Colon (tissue), 2 donors: ENCODE measurements at regions not wholly inside any gene's neighbourhood (a gene's known extent, or its start where the extent isn't known, plus 50 kb on each side); places are given as distances from the start of the nearest gene placed in this dataset.
"Not testable (repeated sequence)": the region's sequence is repeated elsewhere in the genome, so short reads cannot be mapped to it uniquely, and the experiment has no call there.

Experiments
- FAIRE-seq: peaks from 2 replicates; lab custom pipeline; 2012; peaks lifted over from hg19 to GRCh38; lab: Jason Lieb, UNC
- donor health status: control.
- donor health status: control.

DNA sequence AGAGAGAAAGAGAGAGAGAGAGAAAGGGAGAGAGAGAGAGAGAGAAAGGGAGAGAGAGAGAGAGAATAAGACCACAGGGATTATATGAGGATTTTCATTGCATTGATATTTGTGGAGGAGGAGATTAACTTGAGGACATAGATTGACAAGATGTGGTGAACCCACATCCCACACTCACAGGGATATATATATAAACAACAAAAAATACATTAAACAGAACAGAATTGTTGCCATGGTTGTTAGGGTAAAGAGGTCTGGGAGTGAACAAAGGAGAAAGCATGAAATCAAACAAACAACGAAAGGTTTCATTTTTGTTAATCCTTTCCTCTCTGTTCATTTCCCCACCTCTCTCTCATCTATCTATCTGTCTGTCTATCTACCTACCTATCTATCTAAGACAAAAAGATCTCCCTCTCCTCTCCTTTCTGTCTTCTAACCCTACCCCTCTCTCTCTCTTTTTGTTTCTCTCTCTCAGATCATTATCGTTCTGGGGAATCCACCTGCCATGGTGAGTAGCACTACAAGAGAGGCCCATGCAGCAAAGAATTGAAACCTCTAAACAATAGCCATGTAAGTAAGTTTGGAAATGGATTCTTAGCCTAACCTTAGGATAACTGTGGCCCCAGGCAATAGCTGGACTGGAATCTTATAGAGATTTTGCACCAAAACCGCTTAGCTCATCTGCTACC, 280.9 kb downstream of the RAP2B start:
- FAIRE-seq, result no peak

DNA sequence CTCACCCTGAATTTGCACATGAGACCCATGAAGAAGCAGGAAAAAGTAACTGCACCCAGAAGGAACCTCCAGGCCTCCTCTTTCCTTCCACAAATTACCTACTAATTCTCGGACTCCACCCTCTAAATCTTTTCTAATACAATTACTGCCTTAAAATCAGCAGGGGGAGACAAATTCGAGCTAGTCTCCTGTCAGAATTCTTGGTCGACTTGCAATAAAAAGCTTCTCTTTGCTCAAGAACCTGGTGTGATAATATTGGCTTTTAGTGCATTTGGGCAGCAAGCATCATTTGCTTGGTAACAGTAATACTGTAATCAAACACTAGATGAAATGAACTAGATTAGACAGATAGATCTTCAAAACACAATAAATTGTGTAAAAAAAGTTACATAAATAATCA, 281.9 kb downstream of the RAP2B start:
- FAIRE-seq, result no peak

DNA sequence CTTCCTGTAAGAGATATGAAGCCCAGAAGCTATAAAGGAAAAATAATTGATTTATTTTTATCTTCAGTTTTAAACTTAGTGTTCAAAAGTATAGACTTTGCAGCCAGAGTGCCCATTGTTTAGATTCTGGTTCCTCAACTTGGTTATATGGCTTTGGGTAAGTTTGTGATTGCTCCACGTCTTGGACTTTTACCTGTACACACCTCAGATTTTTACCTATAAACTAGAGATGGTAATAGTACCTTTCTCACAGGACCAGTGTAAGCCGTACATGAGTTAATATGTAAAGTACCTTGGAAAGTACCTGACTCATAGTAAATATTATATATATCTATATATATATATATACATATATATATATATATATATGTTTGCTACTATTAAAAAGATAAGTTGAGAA, 283.8 kb downstream of the RAP2B start:
- FAIRE-seq, result no peak

DNA sequence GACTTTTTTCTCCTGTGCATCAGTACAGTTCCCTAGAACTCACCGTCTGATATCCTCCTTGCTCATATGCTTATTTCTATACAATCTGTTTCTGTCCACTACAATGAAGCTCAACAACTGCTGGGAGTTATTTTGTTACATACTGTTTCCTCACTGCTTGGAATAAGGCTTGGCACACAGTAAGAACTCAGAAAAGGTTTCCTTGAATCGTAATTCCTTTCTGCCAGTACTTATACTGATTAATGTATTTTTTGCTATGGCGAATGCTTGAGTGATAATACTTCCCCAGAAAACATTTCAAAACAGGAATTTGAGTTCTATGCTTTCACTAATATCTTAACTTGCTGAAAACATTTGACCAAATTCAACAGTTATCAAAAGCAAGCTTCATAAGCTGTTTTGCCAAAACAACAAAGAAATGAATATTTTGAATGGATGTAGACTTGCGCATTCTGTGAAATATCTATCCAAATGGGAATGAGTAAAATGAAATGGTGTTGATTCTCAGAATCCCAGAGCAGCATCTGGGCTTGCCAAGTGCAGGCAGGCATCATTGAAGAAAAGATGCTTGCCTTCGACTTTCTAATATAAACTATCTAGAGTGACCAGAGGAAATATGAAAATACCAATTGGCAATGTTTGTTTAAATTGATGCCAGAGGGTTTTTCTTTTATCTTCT, 286.3 kb downstream of the RAP2B start:
- FAIRE-seq, result no peak

DNA sequence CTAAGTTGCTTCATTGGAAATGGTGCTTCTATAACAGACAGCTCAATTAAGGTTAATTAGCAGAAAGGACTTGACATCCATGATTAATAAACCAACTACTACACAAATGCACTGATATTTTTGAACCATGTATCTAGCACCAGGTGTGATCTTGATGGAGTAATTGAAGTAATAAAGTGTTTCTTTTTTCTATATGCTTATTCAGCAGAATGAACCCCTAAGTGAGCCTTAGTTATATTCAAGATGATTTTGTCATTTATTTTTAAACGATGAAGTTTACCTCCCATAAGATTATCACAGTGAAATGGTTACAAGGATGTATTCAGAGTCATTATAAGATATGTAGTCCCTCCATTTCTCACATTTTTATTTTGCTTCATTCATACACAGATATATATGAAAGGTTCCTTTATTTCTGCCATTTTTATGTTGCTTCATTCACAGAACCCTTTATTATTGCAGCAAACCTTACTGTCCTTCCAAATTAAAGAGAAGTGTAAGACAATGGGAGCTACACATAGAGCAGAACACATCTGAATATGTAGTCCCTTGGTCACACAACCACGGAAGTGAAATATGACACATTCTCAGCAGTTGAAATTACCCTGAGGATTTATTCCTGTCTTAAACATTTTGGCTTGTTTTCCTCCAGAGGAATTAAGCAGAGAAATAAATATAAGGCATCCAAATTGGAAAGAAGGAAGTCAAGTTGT, 295.0 kb downstream of the RAP2B start:
- FAIRE-seq, result no peak

DNA sequence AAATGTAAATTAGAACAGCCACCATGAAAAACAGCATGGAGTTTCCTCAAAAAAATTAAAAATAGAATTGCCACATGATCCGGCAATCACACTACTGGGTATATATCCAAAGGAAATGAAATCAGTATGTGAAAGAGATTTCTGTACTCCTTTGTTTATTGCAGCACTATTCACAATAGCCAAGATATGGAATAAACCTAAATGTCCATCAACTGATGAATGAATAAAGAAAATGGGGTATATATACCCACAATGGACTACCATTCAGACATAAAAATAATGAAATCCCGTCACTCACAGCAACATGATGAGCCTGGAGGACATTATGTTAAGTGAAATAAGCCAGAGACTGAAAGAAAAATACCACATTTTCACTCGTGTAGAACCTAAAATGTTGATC, 296.9 kb downstream of the RAP2B start:
- FAIRE-seq, result no peak

DNA sequence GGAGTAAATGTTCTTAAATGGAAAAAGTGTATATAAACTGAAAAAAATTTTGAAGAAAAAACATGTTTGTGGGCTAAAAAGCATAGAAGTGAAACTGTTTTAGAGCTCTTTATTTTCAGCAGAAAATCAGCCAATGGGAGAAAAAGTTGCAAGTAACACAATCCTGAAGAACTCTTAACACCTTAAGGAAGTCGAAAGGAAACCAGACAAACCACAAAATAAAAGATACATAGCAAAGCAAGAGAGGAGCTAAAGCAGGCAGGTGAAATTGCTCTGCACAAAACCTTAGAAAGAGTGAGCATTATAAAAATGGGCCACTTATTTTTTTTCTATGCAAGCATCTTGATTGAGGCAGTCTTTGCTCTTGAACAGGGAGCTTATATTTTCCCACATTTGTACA, 300.5 kb downstream of the RAP2B start:
- no peak for FAIRE-seq

DNA sequence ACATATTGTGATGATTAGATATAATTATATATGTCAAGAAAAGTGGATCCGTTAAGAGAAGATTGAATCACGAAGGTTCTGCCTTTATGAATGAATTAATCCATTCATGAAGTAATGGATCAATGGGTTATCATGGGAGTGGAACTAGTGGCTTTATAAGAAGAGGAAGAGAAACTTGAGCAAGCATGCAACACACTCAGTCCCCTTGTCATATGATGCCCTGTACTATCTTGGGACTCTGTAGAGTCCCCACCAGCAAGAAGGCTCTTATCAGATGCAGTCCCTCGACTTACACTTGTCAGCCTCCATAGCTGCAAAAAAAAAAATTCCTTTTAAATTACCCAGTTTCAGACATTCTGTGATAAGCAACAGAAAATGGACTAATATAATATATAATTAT, 301.9 kb downstream of the RAP2B start:
- no peak for FAIRE-seq

DNA sequence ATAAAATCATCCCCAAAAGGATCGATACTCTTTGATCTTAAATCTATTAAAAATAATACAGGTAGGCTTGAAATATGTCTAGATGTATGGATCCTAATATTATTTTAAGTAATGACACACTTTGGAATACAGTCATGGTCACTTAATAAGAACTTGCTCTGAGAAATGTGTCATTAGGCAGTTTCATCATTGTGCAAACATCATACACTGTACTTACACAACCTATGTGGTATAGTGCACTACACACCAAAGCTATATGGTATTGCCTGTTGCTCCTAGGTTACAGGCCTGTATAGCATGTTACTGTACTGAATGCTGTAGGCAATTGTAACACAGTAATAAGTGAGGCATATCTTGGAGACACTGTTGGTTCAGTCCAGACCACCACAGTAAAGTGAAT, 307.1 kb downstream of the RAP2B start:
- FAIRE-seq, result no peak

DNA sequence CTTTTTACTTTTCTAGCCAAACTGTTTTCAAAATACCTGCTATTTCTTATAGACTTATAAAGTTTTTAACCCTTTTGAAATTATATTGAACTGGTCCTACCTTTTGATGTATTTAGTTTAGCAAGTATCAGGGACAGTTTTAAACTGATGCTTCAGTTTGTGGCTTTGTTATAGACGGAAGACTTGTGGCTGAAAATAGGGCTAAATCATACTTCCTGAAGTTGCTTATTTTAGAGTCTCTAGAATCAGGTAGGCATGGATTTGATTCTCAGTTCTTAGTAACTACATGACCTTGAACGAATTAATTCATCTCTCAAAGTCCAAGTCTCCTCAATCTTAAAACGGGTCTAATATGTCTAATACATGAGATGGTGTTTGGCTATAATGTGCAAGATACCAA, 322.8 kb downstream of the RAP2B start:
- no peak for FAIRE-seq

DNA sequence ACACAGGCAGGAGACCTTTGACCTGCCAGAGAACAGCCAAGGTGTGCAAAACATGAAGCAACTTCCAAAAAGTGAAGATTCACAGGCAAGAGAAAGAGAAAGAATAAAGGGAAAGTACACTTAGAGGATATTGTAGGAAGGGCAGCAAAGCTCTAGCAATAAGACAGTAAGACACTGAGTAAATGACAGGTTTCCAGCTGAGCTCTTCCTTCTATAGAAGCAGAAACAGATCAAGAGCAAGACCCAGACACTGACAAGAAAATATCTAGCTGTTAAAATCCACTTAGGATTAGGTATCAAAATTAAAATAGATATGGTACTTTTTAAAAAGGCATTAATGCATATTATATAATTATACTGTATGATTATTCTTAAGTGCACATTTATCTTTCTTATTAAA, 333.4 kb downstream of the RAP2B start:
- FAIRE-seq, result no peak

DNA sequence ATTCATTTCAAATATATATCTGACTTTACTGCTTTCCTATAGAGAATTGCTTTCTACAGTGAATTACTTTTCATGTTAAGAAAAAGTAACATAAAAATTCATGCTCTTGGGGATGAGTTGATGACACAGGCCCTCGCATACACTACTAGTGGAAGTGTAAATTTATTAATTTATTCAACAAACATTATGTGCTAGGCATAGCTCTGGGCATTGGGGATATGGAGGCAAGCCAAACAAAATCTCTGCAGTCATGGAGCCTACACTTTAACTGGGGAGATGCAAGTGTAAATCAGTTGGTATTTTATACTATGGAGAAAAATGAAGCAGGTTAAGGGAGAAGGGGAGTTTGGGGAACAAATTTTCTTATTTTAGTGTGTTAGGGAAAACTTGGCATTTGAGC, 340.7 kb downstream of the RAP2B start:
- no peak for FAIRE-seq

DNA sequence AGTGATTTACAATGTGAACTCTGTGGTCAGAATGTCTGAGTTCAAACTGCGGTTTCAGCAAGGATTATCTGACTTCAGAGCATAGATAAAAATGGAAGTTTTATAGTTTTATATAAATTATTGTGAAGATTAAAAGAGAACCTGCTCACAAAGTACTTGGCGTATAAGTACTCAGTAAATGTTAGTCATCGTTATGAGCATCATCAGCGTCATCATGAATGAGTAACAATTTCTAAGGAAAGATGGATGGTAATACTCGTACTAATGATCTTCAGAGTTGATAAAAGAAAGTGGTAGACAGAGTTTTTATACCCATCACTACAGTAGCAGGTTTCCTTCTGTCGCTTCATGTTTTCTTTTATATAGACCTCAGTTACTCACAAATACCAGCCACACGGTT, 341.8 kb downstream of the RAP2B start:
- FAIRE-seq, result no peak

DNA sequence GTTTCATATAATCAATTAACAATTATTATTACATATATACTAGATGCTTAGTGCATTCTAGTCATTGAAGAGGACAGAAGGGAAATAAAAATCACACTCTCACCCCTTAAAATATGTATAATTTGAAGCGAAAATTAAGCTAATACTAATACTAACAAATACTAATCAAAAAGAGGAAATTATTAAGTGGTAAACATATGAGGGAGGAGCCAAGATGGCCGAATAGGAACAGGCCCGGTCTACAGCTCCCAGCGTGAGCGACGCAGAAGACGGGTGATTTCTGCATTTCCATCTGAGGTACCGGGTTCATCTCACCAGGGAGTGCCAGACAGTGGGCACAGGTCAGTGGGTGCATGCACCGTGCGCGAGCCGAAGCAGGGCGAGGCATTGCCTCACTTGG, 344.2 kb downstream of the RAP2B start:
- not testable (repeated sequence) for FAIRE-seq

DNA sequence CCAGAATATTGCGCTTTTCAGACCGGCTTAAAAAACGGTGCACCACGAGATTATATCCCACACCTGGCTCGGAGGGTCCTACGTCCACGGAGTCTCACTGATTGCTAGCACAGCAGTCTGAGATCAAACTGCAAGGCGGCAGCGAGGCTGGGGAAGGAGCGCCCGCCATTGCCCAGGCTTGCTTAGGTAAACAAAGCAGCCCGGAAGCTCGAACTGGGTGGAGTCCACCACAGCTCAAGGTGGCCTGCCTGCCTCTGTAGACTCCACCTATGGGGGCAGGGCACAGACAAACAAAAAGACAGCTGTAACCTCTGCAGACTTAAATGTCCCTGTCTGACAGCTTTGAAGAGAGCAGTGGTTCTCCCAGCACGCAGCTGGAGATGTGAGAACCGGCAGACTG, 344.7 kb downstream of the RAP2B start:
- FAIRE-seq, result not testable (repeated sequence)

DNA sequence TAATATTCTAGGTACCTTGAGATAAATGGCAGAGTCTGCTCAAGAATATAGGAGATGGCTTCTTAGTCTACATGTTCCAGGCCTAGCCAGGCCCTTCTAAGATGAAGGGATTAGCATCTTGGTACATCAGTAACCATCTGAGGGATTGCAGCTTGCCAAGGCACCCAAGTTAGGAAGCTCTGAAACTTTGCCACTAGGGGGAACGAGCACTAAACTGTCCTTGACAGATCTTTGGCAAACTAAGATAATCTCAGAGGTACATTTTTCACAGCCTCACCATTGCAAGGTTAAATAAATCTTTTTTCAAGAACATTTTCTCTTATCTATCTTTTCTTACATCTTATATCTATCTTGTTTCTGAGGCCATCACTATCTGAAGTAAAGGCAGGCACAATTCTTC, 351.2 kb downstream of the RAP2B start:
- FAIRE-seq, result no peak

DNA sequence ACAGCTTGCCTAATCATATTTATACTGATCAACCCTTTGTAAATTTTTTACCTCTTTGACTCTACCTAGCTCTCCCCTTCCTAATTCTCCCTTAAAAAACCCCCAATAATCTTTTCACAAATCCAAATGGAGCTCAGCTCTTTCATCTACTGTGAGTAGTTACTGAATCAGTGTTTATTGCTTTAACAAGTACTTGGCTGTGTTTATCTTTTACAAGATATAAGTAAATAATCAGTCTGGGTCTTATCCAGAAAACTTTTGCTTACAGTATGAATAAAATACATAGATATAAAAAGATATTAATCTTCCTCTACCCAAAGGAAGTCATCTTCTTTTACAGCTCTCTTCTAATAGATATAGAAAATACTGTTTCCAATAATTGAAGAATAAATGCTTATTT, 366.4 kb downstream of the RAP2B start:
- FAIRE-seq, result no peak

DNA sequence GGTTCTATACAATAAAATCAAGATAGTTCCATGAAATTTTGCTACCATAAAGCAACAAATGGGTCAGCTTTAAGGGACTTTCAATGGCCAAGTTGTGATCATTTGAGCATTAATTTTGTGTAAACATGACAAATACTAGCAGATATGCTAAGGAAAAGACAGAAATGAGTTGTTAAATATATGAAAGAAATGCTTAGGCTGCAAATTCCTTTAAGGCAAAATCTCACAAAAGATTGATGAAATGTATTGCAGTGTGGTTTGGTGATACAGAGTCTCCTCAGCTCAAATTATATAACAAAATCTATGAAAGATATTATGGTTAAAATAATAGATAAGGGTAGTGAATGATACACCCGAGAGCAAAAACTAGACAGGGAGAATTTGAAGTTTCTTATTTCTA, 377.2 kb downstream of the RAP2B start:
- FAIRE-seq, result no peak

DNA sequence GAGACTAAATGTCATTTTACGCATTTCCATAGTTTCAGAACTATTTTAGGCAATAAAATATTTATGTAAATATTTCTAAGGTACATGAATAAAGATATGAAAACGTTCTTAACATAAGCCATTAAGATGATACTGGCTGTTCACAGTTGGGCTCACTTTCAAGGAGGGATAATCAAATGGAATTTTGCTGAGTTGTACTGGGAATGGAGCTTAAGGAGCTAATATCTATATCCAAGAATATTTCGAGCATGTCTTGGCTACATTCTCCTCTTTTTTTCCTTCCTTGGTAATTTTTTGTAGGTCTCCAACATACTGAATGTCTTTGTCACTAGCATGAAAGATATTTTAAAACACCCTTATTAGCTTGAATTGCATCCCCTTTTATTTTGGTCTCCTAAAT, 383.4 kb downstream of the RAP2B start:
- FAIRE-seq, result no peak

DNA sequence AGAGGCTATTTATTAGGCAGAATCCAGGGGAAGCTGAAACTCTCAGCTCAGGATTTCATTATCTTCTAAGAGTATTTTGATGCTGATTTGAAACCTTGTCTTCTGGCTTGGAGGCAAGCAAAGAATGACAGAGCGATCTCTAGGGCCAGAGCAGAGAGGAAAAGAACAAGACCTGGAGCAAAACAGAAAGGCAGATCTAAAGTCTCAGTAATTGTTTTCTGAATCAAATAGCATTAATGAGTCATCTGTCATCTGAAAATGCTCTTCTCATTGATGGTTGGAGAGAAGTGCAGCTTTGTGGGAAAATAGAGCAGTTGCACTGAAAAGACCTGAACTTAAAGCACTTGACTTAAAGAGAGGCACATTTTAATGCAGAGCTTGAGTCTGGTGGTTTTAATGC, 385.9 kb downstream of the RAP2B start:
- FAIRE-seq, result no peak

DNA sequence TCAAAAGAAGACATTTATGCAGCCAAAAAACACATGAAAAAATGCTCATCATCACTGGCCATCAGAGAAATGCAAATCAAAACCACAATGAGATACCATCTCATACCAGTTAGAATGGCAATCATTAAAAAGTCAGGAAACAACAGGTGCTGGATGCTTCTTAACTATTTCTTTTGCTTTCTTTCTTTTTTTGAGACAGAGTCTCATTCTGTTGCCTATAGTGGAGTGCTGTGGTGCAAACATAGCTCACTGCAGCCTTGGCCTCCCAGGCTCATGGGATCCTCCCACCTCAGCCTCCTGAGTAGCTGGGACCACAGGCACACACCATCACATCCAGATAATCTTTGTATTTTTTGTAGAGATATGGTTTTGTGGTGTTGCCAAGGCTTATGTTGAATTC, 387.7 kb downstream of the RAP2B start:
- not testable (repeated sequence) for FAIRE-seq

DNA sequence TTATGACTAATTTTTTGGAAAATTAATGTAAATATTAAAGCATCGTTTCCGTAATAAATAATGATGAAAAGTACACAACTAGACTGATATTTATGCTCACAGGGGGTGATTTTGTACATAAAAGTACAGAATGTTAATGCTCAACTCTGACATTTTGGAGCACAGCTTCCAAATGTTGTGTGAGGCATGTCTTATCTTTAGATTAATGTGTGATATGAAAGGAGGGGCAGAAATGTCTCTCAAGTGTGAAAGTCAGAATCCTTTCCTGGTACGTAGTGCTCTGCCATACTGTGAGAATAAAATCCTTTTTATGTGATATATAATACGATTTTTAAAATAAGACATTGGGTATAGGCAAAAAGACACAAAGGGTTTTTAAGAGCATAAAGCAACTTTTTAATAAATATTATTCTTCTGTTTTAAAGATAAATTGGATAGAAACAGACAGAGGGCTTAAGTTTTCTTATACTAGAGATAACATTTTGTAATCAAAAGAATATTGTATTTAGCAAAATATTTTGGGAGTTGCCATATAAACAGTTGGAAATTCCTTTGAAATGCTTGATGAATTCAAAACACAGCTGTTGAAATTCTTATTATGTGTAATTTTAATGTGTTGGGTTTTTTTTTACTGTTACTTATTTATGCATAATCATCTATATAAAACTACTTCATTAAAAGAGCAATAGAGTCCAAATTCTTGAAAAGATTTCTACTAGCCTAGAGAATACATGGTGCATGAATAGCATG, 389.7 kb downstream of the RAP2B start:
- FAIRE-seq, result no peak
